Upper lobe of left lung (tissue), 4 donors: ENCODE measurements at regions not wholly inside any gene's neighbourhood (a gene's known extent, or its start where the extent isn't known, plus 50 kb on each side); places are given as distances from the start of the nearest gene placed in this dataset.

Experiments
- EP300 ChIP-seq, 4 donors: sonication (generic); formaldehyde crosslinking; IDR thresholded peaks; one replicate each; pipeline ENCODE4 v1.5.1; 2017; ENCODE audit warnings: antibody characterized with exemption in 4 of 4, control low read depth in 2 of 4
- POLR2A ChIP-seq, 4 donors: fragments of 450-650 bp; IDR thresholded peaks; one replicate each; pipeline ENCODE4 v1.5.1; 2016 to 2017; ENCODE audit warnings: antibody characterized with exemption in 4 of 4, mild to moderate bottlenecking in 2 of 4
- POLR2AphosphoS5 ChIP-seq, 2 donors: sonication (generic); formaldehyde crosslinking; IDR thresholded peaks; one replicate each; pipeline ENCODE4 v1.5.1; 2017; ENCODE audit warnings: antibody characterized with exemption in 2 of 2
- TF ChIP-seq, protein P1 (sequence below), 6 experiments: fragments of 450-650 bp in 4 of 6; fragments of 200-600 bp in 2 of 6; sonication (generic) in 2 of 6; IDR thresholded peaks; one replicate each; pipeline ENCODE4 v1.5.1; 2016 to 2019; ENCODE audit warnings: antibody characterized with exemption in 6 of 6

GRCh38 chr4:38598489-38598888 lies 65.5 kb upstream of the KLF3 start:
- TF ChIP-seq POLR2AphosphoS5 (IDR thresholded peaks at IDR 0.05): no peak
- TF ChIP-seq, protein P1, sequence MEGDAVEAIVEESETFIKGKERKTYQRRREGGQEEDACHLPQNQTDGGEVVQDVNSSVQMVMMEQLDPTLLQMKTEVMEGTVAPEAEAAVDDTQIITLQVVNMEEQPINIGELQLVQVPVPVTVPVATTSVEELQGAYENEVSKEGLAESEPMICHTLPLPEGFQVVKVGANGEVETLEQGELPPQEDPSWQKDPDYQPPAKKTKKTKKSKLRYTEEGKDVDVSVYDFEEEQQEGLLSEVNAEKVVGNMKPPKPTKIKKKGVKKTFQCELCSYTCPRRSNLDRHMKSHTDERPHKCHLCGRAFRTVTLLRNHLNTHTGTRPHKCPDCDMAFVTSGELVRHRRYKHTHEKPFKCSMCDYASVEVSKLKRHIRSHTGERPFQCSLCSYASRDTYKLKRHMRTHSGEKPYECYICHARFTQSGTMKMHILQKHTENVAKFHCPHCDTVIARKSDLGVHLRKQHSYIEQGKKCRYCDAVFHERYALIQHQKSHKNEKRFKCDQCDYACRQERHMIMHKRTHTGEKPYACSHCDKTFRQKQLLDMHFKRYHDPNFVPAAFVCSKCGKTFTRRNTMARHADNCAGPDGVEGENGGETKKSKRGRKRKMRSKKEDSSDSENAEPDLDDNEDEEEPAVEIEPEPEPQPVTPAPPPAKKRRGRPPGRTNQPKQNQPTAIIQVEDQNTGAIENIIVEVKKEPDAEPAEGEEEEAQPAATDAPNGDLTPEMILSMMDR (IDR thresholded peaks at IDR 0.05): no peak
- no peak for TF ChIP-seq EP300 (IDR thresholded peaks at IDR 0.05)
- TF ChIP-seq POLR2A (IDR thresholded peaks at IDR 0.05): no peak
